ENCODE measurements at regions not wholly inside any gene's neighbourhood (a gene's known extent, or its start where the extent isn't known, plus 50 kb on each side); places are given as distances from the start of the nearest gene placed in this dataset.

GRCh38 chr3:150329408-150329807, 78.7 kb upstream of the TSC22D2 start:
- TF ChIP-seq CTCF (IDR thresholded peaks at IDR 0.05) (no peak), POLR2AphosphoS5 (IDR thresholded peaks at IDR 0.05; ENCODE audit: insufficient read depth in 1 of 2, low read depth in 1 of 2) (no peak), POLR2A (IDR thresholded peaks at IDR 0.05) (no peak)
